Gastroesophageal sphincter (tissue), 3 donors: ENCODE measurements at regions not wholly inside any gene's neighbourhood (a gene's known extent, or its start where the extent isn't known, plus 50 kb on each side); places are given as distances from the start of the nearest gene placed in this dataset.

Source experiments
- EP300 ChIP-seq: sonication (generic); formaldehyde crosslinking; IDR thresholded peaks from one replicate; pipeline ENCODE4 v1.6.1; 2017; ENCODE audit warnings: antibody characterized with exemption, mild to moderate bottlenecking
- POLR2A ChIP-seq, 2 donors: fragments of 450-650 bp; IDR thresholded peaks; one replicate each; pipeline ENCODE4 v1.6.1; 2017; ENCODE audit warnings: antibody characterized with exemption in 2 of 2, mild to moderate bottlenecking in 2 of 2, moderate library complexity in 1 of 2
- TF ChIP-seq, protein P1 (sequence below), 4 experiments: fragments of 200-600 bp in 2 of 4; fragments of 450-650 bp in 2 of 4; sonication (generic) in 1 of 4; IDR thresholded peaks; one replicate each; pipeline ENCODE4 v1.5.1; 2017 to 2019; ENCODE audit warnings: antibody characterized with exemption in 4 of 4, mild to moderate bottlenecking in 2 of 4, moderate library complexity in 2 of 4

DNA sequence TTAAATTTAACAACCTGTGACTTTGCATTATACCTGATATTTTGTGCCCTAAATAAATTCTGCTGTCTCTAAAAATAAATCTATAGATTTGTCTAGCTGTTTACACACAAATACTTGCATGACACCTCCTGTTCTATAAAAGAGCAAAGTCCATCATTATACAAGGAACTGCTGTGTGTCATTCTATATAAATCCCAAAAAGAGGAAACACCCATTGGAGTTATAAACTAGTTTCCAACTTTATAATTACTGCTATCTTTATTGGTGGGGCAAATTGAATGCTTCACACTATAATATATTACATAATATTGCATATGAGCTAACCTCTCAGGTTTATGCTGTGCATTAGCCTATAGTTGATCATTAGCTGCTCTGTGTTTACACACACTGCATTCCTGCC is 504.4 kb downstream of the SATB2 start:
- TF ChIP-seq, protein P1, sequence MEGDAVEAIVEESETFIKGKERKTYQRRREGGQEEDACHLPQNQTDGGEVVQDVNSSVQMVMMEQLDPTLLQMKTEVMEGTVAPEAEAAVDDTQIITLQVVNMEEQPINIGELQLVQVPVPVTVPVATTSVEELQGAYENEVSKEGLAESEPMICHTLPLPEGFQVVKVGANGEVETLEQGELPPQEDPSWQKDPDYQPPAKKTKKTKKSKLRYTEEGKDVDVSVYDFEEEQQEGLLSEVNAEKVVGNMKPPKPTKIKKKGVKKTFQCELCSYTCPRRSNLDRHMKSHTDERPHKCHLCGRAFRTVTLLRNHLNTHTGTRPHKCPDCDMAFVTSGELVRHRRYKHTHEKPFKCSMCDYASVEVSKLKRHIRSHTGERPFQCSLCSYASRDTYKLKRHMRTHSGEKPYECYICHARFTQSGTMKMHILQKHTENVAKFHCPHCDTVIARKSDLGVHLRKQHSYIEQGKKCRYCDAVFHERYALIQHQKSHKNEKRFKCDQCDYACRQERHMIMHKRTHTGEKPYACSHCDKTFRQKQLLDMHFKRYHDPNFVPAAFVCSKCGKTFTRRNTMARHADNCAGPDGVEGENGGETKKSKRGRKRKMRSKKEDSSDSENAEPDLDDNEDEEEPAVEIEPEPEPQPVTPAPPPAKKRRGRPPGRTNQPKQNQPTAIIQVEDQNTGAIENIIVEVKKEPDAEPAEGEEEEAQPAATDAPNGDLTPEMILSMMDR (IDR thresholded peaks at IDR 0.05), result no peak
- TF ChIP-seq EP300 (no peak), POLR2A (IDR thresholded peaks at IDR 0.05) (no peak)
